Loucy (cell line): ENCODE measurements at regions not wholly inside any gene's neighbourhood (a gene's known extent, or its start where the extent isn't known, plus 50 kb on each side); places are given as distances from the start of the nearest gene placed in this dataset.

Experiments used
- H2AFZ ChIP-seq: fragments of 200-600 bp; sonication (generic); 2 replicates; pipeline ENCODE4 v1.6.0; 2016; ENCODE audit warnings: antibody characterized with exemption, mild to moderate bottlenecking, low read length, moderate library complexity
- H3F3A ChIP-seq: fragments of 200-600 bp; 2 replicates; pipeline ENCODE4 v1.6.0; 2016; ENCODE audit warnings: antibody characterized with exemption, low read depth, mild to moderate bottlenecking
- H3K27me3 ChIP-seq: fragments of 200-600 bp; sonication (generic); 2 replicates; pipeline ENCODE4 v1.6.1; 2014; ENCODE audit warnings: low read length, mild to moderate bottlenecking; ENCODE audit not compliant: insufficient read depth, poor library complexity, severe bottlenecking
- H3K36me3 ChIP-seq: fragments of 200-600 bp; sonication (generic); 2 replicates; pipeline ENCODE4 v1.6.1; 2016; ENCODE audit warnings: low read length; ENCODE audit not compliant: insufficient read depth
- H3K4me1 ChIP-seq: fragments of 200-600 bp; sonication (generic); 2 replicates; pipeline ENCODE4 v1.5.1; 2014; ENCODE audit warnings: low read length, mild to moderate bottlenecking; ENCODE audit not compliant: insufficient read depth, poor library complexity, severe bottlenecking
- H3K4me2 ChIP-seq: fragments of 200-600 bp; sonication (generic); 2 replicates; pipeline ENCODE4 v1.6.0; 2014; ENCODE audit warnings: antibody characterized with exemption, low read length, low read depth, mild to moderate bottlenecking; ENCODE audit not compliant: poor library complexity, severe bottlenecking
- H3K4me3 ChIP-seq: fragments of 200-600 bp; sonication (generic); 2 replicates; pipeline ENCODE4 v1.5.1; 2014; ENCODE audit warnings: low read length, mild to moderate bottlenecking, mixed read lengths; ENCODE audit not compliant: poor library complexity, severe bottlenecking
- H3K79me2 ChIP-seq: fragments of 200-600 bp; sonication (generic); 2 replicates; pipeline ENCODE4 v1.6.1; 2014; ENCODE audit warnings: low read length; ENCODE audit not compliant: insufficient read depth
- H3K9ac ChIP-seq: fragments of 200-600 bp; sonication (generic); 2 replicates; pipeline ENCODE4 v1.6.0; 2014; ENCODE audit warnings: mild to moderate bottlenecking, low read depth, low read length, moderate library complexity; ENCODE audit not compliant: poor library complexity, severe bottlenecking
- H3K9me2 ChIP-seq: fragments of 200-600 bp; sonication (generic); replicated peaks from 2 replicates; pipeline ENCODE4 v1.6.1; 2016; ENCODE audit warnings: low read depth, low read length, mixed read lengths
- H3K9me3 ChIP-seq: fragments of 200-600 bp; sonication (generic); 2 replicates; pipeline ENCODE4 v1.6.1; 2014; ENCODE audit warnings: mild to moderate bottlenecking, antibody characterized with exemption, low read length, low read depth; ENCODE audit not compliant: insufficient read depth
- H4K20me1 ChIP-seq: fragments of 200-600 bp; sonication (generic); 2 replicates; pipeline ENCODE4 v1.6.0; 2014; ENCODE audit warnings: antibody characterized with exemption, low read length, mild to moderate bottlenecking; ENCODE audit not compliant: insufficient read depth, poor library complexity, severe bottlenecking
- EZH2phosphoT487 ChIP-seq: fragments of 200-600 bp; IDR thresholded peaks from 2 replicates; pipeline ENCODE4 v1.6.1; 2018; ENCODE audit warnings: antibody characterized with exemption, mild to moderate bottlenecking, moderate library complexity, borderline replicate concordance
- TF ChIP-seq, protein P1 (sequence below): fragments of 200-600 bp; sonication (generic); conservative IDR thresholded peaks from 2 replicates; pipeline ENCODE4 v1.5.1; 2014; ENCODE audit warnings: mild to moderate bottlenecking, antibody characterized with exemption, low read length

DNA sequence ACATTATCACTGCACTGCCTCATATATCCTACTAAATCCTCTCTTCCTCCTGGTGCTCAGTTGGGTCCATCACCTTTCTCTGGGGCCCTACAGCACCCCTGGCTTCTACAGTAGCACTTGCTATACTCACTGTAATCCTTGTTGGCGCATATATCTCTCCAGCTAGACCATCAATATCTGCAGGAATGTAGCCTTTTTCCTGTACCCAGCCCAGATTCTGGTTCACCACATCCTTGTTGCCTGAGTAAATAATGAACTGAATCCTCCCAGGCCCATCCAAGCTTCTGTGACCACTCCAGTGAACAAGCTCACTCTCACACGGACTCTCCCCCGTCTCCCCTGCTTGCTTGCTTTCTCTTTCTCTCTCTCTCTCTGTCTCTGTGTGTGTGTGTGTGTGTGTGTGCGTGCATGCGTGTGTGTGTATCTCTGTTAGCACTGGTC, 62.5 kb upstream of the LIPC start:
- H3K4me1 ChIP-seq = no peaks in the 10 kb centered on the region
- no peak overlapping the region for H3K4me2 ChIP-seq
- no peaks in the 10 kb centered on the region for H3K27me3 ChIP-seq
- H3K9me2 ChIP-seq = no peaks in the 10 kb centered on the region
- H3K79me2 ChIP-seq = no peaks in the 10 kb centered on the region
- H3F3A ChIP-seq = no peaks in the 10 kb centered on the region
- H3K9me3 ChIP-seq = peaks cover 9% of the 10 kb centered on the region
- no peaks in the 10 kb centered on the region for H3K36me3 ChIP-seq
- H3K9ac ChIP-seq = no peak overlapping the region
- TF ChIP-seq, protein P1, sequence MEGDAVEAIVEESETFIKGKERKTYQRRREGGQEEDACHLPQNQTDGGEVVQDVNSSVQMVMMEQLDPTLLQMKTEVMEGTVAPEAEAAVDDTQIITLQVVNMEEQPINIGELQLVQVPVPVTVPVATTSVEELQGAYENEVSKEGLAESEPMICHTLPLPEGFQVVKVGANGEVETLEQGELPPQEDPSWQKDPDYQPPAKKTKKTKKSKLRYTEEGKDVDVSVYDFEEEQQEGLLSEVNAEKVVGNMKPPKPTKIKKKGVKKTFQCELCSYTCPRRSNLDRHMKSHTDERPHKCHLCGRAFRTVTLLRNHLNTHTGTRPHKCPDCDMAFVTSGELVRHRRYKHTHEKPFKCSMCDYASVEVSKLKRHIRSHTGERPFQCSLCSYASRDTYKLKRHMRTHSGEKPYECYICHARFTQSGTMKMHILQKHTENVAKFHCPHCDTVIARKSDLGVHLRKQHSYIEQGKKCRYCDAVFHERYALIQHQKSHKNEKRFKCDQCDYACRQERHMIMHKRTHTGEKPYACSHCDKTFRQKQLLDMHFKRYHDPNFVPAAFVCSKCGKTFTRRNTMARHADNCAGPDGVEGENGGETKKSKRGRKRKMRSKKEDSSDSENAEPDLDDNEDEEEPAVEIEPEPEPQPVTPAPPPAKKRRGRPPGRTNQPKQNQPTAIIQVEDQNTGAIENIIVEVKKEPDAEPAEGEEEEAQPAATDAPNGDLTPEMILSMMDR = no peak
- TF ChIP-seq EZH2phosphoT487 = no peak
- no peak overlapping the region for H2AFZ ChIP-seq
- no peaks in the 10 kb centered on the region for H4K20me1 ChIP-seq
- no peak overlapping the region for H3K4me3 ChIP-seq

DNA sequence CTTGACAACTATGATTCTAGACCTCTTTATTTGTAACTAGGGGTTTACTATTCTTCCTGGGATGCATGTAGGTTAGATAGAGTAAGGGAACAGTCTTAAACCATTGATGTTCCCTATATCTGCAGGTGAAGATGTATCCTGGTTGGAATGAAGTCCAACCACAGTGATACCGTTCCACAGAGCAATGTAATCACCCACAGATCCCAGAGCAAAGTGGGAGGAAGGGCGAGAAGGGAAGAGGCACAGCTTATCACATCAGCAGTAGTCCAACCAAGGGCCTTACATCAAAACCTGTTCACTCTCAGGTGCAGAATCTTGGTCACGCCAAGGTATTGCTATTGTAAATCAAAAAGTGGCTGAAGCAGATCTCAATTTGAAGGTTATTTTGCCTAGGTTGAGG, 61.8 kb upstream of the LIPC start:
- Histone ChIP-seq H3F3A (no peaks in the 10 kb centered on the region), H4K20me1 (no peaks in the 10 kb centered on the region), H3K36me3 (no peaks in the 10 kb centered on the region), H3K79me2 (no peaks in the 10 kb centered on the region), H3K9me2 (no peaks in the 10 kb centered on the region), H2AFZ (no peak overlapping the region), H3K4me1 (no peaks in the 10 kb centered on the region), H3K4me3 (no peak overlapping the region), H3K9ac (no peak overlapping the region), H3K27me3 (no peaks in the 10 kb centered on the region), H3K9me3 (peaks cover 9% of the 10 kb centered on the region), H3K4me2 (no peak overlapping the region)
- TF ChIP-seq, protein P1 = no peak
- no peak for TF ChIP-seq EZH2phosphoT487

DNA sequence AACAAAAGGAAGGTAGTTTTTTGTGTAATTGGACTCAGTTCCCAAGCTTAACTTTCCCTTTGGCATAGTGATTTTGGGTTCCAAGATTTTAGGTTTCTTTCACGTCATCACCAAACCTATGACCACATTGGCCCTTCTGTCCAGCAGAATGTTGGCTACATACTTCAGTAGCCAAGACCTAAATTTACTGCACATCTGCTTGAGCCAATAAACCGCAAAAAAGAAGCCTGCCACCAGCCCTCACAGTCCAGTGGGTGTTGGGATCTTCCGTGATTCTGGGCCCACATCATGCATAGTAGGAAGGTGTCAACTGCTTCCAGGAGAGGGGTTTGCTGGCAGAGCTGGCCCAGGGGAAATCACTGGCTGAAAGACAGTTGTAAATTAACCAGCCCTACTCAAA, 57.6 kb upstream of the LIPC start:
- Histone ChIP-seq H3K27me3 (no peaks in the 10 kb centered on the region), H3K79me2 (no peaks in the 10 kb centered on the region), H3K9me3 (peaks cover 9% of the 10 kb centered on the region; the same call in 1 of the 2 replicates), H3K4me2 (no peak overlapping the region), H2AFZ (no peak overlapping the region), H3K4me3 (no peak overlapping the region), H3K36me3 (no peaks in the 10 kb centered on the region), H3F3A (no peaks in the 10 kb centered on the region), H3K4me1 (no peaks in the 10 kb centered on the region), H4K20me1 (no peaks in the 10 kb centered on the region), H3K9me2 (no peaks in the 10 kb centered on the region), H3K9ac (no peak overlapping the region)
- TF ChIP-seq, protein P1 = no peak
- no peak for TF ChIP-seq EZH2phosphoT487
